NK-92 treated with Interleukin-12 subunit alpha and Interleukin-12 subunit beta, amount 100 ng/mL, for 24 hours (cell line): ENCODE measurements at regions not wholly inside any gene's neighbourhood (a gene's known extent, or its start where the extent isn't known, plus 50 kb on each side); places are given as distances from the start of the nearest gene placed in this dataset.
"Not testable (repeated sequence)": the region's sequence is repeated elsewhere in the genome, so short reads cannot be mapped to it uniquely, and the experiment has no call there.

ENCODE experiments used
- DNase-seq: peaks from one replicate; lab custom pipeline; 2025; lab: John Stamatoyannopoulos, UW

- no peak for DNase-seq
Measured at GRCh38 chr11:69869311-69869939, 50.2 kb upstream of the FGF3 start.

- no peak for DNase-seq
Measured at GRCh38 chr11:69870766-69871165, 51.5 kb upstream of the FGF3 start.

- no peak for DNase-seq
Measured at GRCh38 chr11:69873166-69874077, 54.2 kb upstream of the FGF3 start.

- no peak for DNase-seq
Measured at GRCh38 chr11:69874178-69874983, 55.2 kb upstream of the FGF3 start.

- no peak for DNase-seq
Measured at GRCh38 chr11:69874984-69875624, 55.9 kb upstream of the FGF3 start.

- DNase-seq: no peak
Measured at GRCh38 chr11:69876013-69876412, 56.8 kb upstream of the FGF3 start.

- no peak for DNase-seq
Measured at GRCh38 chr11:69877235-69877634, 58.0 kb upstream of the FGF3 start.

GRCh38 chr11:69877704-69878103, 58.5 kb upstream of the FGF3 start:
- DNase-seq: not testable (repeated sequence)

GRCh38 chr11:69878144-69878883, 59.1 kb upstream of the FGF3 start:
- DNase-seq: no peak

GRCh38 chr11:69878927-69879728, 59.9 kb upstream of the FGF3 start:
- no peak for DNase-seq

- no peak for DNase-seq
Measured at GRCh38 chr11:69879729-69880005, 60.5 kb upstream of the FGF3 start.

GRCh38 chr11:69880041-69880825, 61.0 kb upstream of the FGF3 start:
- no peak for DNase-seq

GRCh38 chr11:69880826-69881445, 61.7 kb upstream of the FGF3 start:
- no peak for DNase-seq

- no peak for DNase-seq
Measured at GRCh38 chr11:69881467-69882269, 62.5 kb upstream of the FGF3 start.

GRCh38 chr11:69882270-69882608, 63.0 kb upstream of the FGF3 start:
- DNase-seq: no peak

GRCh38 chr11:69883292-69884255, 64.4 kb upstream of the FGF3 start:
- DNase-seq: no peak

- no peak for DNase-seq
Measured at GRCh38 chr11:69884286-69884685, 65.1 kb upstream of the FGF3 start.

- DNase-seq: no peak
Measured at GRCh38 chr11:69884751-69885150, 65.5 kb upstream of the FGF3 start.
